SK-N-MC (cell line): ENCODE measurements at regions not wholly inside any gene's neighbourhood (a gene's known extent, or its start where the extent isn't known, plus 50 kb on each side); places are given as distances from the start of the nearest gene placed in this dataset.

Source experiments
- EZH2 ChIP-seq: fragments of 200-600 bp; sonication (generic); IDR thresholded peaks from one replicate; pipeline ENCODE4 v1.6.1; 2017; ENCODE audit warnings: antibody characterized with exemption
- FOXP2 ChIP-seq: optimal IDR thresholded peaks from 2 replicates; pipeline ENCODE3; 2011; ENCODE audit warnings: mild to moderate bottlenecking, moderate library complexity; ENCODE audit not compliant: insufficient read depth; ENCODE audit errors: extremely low read length, control extremely low read depth
- POLR2AphosphoS5 ChIP-seq: IDR thresholded peaks from 2 replicates; pipeline ENCODE4 v1.6.1; 2012; ENCODE audit warnings: mild to moderate bottlenecking, low read depth, low read length, borderline replicate concordance

GRCh38 chr11:22478169-22478568 lies 140.0 kb downstream of the SLC17A6 start:
- TF ChIP-seq POLR2AphosphoS5 (no peak), EZH2 (no peak), FOXP2 (no peak)
